ENCODE measurements at regions not wholly inside any gene's neighbourhood (a gene's known extent, or its start where the extent isn't known, plus 50 kb on each side); places are given as distances from the start of the nearest gene placed in this dataset.

DNA sequence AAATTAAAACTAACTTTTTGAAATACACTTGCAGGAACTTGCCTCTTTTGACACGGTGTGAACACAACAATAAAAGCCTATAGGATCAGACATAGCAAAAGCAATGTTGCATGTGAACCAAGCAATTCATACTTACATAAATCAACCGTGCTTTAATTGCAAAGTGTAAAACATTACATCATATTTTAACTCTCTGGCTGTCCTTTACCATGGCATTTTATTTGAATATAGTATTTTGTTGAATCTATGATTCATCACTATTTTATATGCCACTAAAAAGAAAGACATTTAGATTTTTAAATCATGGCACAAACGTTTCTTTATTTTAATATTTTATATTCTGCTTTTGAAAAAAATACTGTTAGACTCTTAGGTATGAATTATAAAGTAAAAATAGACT lies 757.0 kb upstream of the KCND2 start:
- Histone ChIP-seq H3K4me2 (ENCODE audit: control insufficient read depth, extremely low read depth, insufficient read depth, low read depth, low read length) (no peak overlapping the region), H2AFZ (ENCODE audit: control insufficient read depth, low read length) (no peak overlapping the region), H3K36me3 (ENCODE audit: control insufficient read depth in 2 of 2, extremely low read depth in 1 of 2, insufficient read depth in 2 of 2, low read length in 2 of 2) (no peaks in the 10 kb centered on the region), H4K20me1 (ENCODE audit: control insufficient read depth, extremely low read depth, insufficient read depth, low read length) (no peaks in the 10 kb centered on the region), H3K27ac (ENCODE audit: control insufficient read depth, insufficient read depth, low read length) (no peak overlapping the region), H3K9me1 (ENCODE audit: control insufficient read depth, extremely low read depth, insufficient read depth, low read length) (no peaks in the 10 kb centered on the region), H3K79me2 (ENCODE audit: control insufficient read depth, insufficient read depth, low read length) (no peaks in the 10 kb centered on the region), H3K9me3 (ENCODE audit: control insufficient read depth, low read depth, low read length) (no peaks in the 10 kb centered on the region), H3K27me3 (ENCODE audit: control insufficient read depth, extremely low read depth, insufficient read depth, low read length) (no peaks in the 10 kb centered on the region), H3K9ac (ENCODE audit: control insufficient read depth, extremely low read depth, insufficient read depth, low read length) (no peak overlapping the region), H3K4me3 (ENCODE audit: control insufficient read depth in 2 of 3, extremely low read depth in 1 of 3, insufficient read depth in 2 of 3, low read depth in 1 of 3, low read length in 3 of 3) (no peak overlapping the region), H3K4me1 (ENCODE audit: control insufficient read depth, extremely low read depth, insufficient read depth, low read length) (no peaks in the 10 kb centered on the region)
- dilution Hi-C loops (cut with MboI; ENCODE audit: extremely low pct_ligation_motif_present, low sequenced_read_pairs): no loop called here
- FAIRE-seq (no peak), DNase-seq (ENCODE audit: low read depth, low spot score) (no peak)
- TF ChIP-seq, protein P1, sequence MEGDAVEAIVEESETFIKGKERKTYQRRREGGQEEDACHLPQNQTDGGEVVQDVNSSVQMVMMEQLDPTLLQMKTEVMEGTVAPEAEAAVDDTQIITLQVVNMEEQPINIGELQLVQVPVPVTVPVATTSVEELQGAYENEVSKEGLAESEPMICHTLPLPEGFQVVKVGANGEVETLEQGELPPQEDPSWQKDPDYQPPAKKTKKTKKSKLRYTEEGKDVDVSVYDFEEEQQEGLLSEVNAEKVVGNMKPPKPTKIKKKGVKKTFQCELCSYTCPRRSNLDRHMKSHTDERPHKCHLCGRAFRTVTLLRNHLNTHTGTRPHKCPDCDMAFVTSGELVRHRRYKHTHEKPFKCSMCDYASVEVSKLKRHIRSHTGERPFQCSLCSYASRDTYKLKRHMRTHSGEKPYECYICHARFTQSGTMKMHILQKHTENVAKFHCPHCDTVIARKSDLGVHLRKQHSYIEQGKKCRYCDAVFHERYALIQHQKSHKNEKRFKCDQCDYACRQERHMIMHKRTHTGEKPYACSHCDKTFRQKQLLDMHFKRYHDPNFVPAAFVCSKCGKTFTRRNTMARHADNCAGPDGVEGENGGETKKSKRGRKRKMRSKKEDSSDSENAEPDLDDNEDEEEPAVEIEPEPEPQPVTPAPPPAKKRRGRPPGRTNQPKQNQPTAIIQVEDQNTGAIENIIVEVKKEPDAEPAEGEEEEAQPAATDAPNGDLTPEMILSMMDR (optimal IDR thresholded peaks at IDR 0.05 in 1 of 3, IDR thresholded peaks at IDR 0.05 in 1 of 3, conservative IDR thresholded peaks at IDR 0.05 in 1 of 3; ENCODE audit: extremely low read depth in 1 of 3, insufficient read depth in 2 of 3, low read length in 3 of 3): no peak
- TF ChIP-seq EZH2 (IDR thresholded peaks at IDR 0.05; ENCODE audit: low read length): no peak

GRCh38 chr7:119522263-119522662 lies 750.7 kb upstream of the KCND2 start:
- no peaks in the 10 kb centered on the region for H4K20me1 ChIP-seq (ENCODE audit: control insufficient read depth, extremely low read depth, insufficient read depth, low read length)
- H3K9me3 ChIP-seq (ENCODE audit: control insufficient read depth, low read depth, low read length): no peaks in the 10 kb centered on the region
- H3K9ac ChIP-seq (ENCODE audit: control insufficient read depth, extremely low read depth, insufficient read depth, low read length): no peak overlapping the region
- TF ChIP-seq EZH2 (IDR thresholded peaks at IDR 0.05; ENCODE audit: low read length): no peak
- TF ChIP-seq, protein P1 (optimal IDR thresholded peaks at IDR 0.05 in 1 of 3, IDR thresholded peaks at IDR 0.05 in 1 of 3, conservative IDR thresholded peaks at IDR 0.05 in 1 of 3; ENCODE audit: extremely low read depth in 1 of 3, insufficient read depth in 2 of 3, low read length in 3 of 3): no peak
- H3K79me2 ChIP-seq (ENCODE audit: control insufficient read depth, insufficient read depth, low read length): no peaks in the 10 kb centered on the region
- no peak overlapping the region for H2AFZ ChIP-seq (ENCODE audit: control insufficient read depth, low read length)
- H3K27ac ChIP-seq (ENCODE audit: control insufficient read depth, insufficient read depth, low read length): no peak overlapping the region
- H3K4me3 ChIP-seq (ENCODE audit: control insufficient read depth in 2 of 3, extremely low read depth in 1 of 3, insufficient read depth in 2 of 3, low read depth in 1 of 3, low read length in 3 of 3): no peak overlapping the region
- dilution Hi-C loops (cut with MboI; ENCODE audit: extremely low pct_ligation_motif_present, low sequenced_read_pairs): no loop called here
- H3K4me1 ChIP-seq (ENCODE audit: control insufficient read depth, extremely low read depth, insufficient read depth, low read length): no peaks in the 10 kb centered on the region
- no peaks in the 10 kb centered on the region for H3K9me1 ChIP-seq (ENCODE audit: control insufficient read depth, extremely low read depth, insufficient read depth, low read length)
- no peak overlapping the region for H3K4me2 ChIP-seq (ENCODE audit: control insufficient read depth, extremely low read depth, insufficient read depth, low read depth, low read length)
- H3K36me3 ChIP-seq (ENCODE audit: control insufficient read depth in 2 of 2, extremely low read depth in 1 of 2, insufficient read depth in 2 of 2, low read length in 2 of 2): no peaks in the 10 kb centered on the region
- no peak for FAIRE-seq
- DNase-seq (ENCODE audit: low read depth, low spot score): no peak
- no peaks in the 10 kb centered on the region for H3K27me3 ChIP-seq (ENCODE audit: control insufficient read depth, extremely low read depth, insufficient read depth, low read length)

All from keratinocyte (primary cell).